HG03103 (cell line): ENCODE measurements at regions not wholly inside any gene's neighbourhood (a gene's known extent, or its start where the extent isn't known, plus 50 kb on each side); places are given as distances from the start of the nearest gene placed in this dataset.

ENCODE experiments used
- ATAC-seq: cut with Tn5 transposase; IDR thresholded peaks from one replicate; pipeline ENCODE4 v1.9.1; 2021; ENCODE audit warnings: low read depth; ENCODE audit not compliant: unreplicated experiment

- no peak for ATAC-seq
These were observed 187.9 kb upstream of the LYSMD4 start for GRCh38 chr15:99921101-99921500.

GRCh38 chr15:99918072-99918471 is 184.8 kb upstream of the LYSMD4 start:
- no peak for ATAC-seq

DNA sequence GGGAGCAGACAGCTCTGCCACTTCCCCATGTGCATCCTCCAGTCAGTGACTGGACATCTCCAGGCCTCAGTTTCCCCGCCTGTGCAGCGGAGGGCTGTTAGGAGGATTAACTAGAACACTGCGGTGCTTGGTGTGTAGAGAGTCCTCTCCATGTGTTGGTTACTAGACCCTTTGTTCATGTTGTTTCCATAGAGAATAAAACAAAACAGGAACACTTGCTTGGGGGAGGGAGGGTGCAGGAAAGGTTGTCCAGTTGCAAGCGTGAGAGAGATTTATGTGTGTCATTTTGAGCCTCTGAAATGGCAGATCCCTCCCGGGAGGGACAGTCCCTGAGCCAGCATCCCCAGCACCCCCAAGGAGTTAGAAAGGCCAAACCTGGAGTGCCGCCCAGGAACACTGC is 184.0 kb upstream of the LYSMD4 start:
- ATAC-seq: no peak

GRCh38 chr15:99916668-99917223 is 183.5 kb upstream of the LYSMD4 start:
- no peak for ATAC-seq

DNA sequence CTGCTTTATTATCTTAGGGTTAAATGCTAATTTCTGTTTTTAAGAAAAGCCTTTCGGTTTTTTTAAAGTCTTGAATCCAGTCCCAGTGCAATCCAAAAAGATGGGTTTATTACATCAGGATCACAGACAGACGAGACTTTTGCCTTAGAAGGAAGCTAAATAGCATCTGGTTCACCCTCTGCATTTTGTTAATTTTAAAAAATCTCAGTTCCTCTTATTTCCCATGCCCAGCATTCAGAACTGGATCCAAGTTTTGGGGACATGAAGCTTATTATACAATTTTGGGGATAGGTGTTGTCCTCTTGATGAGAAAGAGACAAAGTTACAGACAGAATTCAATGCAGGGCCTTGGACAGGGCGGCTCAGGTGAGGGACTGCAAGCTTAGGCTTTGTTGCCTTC is 181.5 kb upstream of the LYSMD4 start:
- no peak for ATAC-seq

- no peak for ATAC-seq
These were observed 178.6 kb upstream of the LYSMD4 start for GRCh38 chr15:99911816-99912215.

DNA sequence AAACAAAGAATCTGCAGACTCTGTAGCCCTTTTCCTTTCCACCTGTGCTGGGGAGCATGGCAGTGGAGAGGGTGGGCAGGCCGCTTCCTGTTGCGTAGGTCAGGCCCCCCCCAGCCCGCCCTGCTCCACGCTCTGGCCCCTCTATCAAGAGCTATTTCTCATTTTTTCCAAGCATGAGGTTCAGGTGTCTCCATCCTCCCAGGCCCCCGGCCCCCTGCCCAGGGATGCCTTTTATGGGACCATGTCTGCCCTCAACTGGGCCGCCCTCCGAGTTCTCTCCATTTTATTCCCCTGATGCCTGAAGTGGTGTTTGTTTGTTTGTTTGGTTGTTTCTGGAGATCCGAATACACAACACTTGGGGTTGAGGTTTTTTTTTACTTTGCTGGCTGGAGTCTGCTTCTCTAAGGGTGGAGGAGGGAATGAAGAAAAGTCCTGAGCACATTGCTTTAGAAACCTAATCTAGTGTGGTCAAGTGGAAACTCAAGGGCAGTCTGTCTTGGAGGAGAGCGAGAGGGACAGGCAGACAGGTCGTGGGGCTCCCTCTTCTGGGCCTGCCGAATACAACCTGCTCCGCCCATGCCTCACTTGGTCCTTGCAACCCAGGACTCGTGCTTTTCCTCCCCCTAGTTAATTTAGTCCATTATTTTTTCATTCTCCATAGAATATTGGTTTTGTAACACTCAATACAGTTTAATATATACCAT is 176.5 kb upstream of the LYSMD4 start:
- no peak for ATAC-seq

GRCh38 chr15:99907698-99908097 is 174.5 kb upstream of the LYSMD4 start:
- no peak for ATAC-seq

- ATAC-seq: no peak
These were observed 173.6 kb upstream of the LYSMD4 start for GRCh38 chr15:99906793-99907192.

- ATAC-seq: no peak
These were observed 173.1 kb upstream of the LYSMD4 start for GRCh38 chr15:99906311-99906710.

GRCh38 chr15:99902248-99902928 is 169.2 kb upstream of the LYSMD4 start:
- ATAC-seq: no peak

DNA sequence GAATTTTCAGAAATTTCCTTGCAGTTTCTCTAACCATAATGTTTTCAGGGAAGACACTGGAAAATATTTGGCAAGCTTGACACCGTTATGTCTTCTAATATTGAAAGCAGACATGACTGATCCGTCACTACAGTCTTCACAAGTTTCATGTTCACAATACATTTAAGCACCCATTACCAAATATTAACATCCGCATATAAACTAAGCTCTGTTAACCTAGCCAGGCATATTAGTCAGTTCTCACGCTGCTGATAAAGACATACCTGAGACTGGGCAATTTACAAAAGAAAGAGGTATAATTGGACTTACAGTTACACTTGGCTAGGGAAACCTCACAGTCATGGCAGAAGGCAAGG is 162.7 kb upstream of the LYSMD4 start:
- no peak for ATAC-seq

DNA sequence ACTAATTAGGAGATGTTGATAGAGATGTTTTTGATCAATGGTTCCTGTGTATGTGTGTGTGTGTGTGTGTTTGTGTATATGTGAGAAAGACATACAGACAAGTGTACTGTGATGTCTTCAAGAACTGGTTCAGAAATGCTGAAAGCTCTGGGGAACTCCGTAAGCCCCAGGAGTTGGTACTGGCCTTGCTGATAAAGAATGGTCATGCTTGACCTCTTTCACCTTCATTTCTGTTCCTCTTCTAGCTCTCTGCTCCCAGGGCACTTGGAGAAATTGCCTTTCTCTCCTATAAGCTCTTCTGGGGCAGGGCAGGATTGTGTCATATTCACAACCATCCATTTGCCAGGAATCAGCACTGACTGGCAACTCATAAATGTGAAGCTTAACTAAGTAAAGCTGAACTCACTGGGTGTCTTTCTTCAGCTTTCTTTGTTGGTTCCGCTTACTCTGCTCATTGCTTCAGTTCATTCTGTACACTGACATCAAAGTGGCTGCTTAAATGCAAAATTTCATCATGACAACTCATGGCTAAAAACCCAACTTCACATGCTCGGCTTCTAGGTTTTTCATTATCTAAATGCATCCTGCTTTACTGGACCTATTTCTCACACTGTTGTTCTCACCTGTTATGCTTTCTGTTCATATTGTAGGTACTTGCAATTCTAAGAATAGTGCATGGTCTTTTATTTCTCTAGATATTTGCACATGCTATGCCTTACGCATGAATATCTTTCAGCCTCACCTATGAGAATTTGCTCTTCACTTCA is 162.1 kb upstream of the LYSMD4 start:
- ATAC-seq: no peak

DNA sequence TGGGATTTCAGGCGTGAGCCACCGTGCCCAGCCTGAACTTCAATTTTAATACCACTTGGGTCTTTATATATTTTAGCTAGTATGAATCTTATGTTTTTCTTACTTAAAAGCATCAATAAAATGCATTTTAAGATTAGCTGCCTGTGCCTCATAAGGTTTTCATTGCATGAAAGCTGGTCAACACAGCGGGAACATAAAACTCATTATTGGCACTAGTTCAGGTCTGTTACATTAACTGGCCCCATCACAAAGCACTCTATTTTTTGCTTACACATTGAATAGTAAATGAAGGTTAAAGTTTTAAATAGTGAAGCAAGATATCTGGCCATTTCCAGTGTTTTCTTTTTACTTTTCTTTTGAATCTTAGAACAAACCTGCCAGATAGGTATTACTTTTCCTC is 145.6 kb upstream of the LYSMD4 start:
- ATAC-seq: no peak

DNA sequence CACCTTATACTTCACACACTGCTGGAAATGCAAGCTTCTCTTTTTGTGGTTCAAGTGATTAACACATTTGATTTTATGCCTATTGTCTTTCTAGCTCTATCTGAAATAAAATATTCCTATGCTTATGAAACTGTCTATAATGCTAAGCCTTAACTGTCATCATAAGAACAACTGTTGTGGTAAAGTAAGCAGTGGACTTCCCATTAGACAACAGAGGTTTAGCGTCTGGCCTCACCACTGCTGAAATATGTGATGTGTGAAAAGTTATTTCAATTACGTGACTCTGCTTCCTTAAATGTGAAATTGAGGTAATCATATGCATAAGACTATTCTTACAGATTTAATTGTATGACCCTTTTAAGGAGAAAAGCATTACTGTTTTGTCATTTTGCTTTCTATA is 140.2 kb upstream of the LYSMD4 start:
- ATAC-seq: no peak

GRCh38 chr15:99863550-99864198 is 130.4 kb upstream of the LYSMD4 start:
- ATAC-seq: no peak

DNA sequence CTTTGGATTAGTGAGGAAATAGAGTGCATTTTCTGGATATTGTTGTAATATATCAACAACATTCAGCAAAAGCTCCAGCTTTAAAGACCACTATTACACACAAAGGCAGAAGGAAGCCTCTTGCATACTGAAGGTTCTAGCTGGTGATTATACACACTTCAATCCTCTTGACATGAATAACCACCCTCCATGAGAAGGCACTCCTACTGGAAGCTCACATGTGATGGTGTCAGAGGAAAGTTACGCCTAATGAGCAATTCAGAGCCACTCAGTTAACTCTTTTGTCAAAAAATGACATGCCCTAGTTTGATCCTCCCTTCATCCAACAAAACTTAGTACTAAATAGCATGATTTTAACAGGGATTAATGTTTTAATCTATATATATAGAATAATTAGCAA is 124.6 kb upstream of the LYSMD4 start:
- no peak for ATAC-seq

- no peak for ATAC-seq
These were observed 117.3 kb upstream of the LYSMD4 start for GRCh38 chr15:99850517-99850916.

DNA sequence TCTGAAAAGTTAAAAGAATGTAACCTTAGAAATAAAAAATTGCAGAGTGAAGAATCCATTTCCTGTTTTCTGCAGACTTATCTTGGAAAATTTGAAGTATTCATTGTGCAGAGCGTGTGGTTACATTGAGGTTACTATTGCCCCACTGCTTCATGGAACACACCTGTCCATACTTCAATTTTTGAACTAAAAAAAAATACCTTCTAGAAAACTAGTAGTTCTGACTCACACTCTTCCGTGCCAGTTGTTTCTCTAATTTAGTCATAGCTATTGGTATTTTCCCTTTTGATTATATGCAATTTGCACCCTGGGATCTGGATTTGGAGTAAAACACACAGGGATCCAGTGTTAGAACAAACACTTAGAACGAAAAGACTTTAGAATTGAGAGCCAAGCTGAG is 111.8 kb upstream of the LYSMD4 start:
- peak; percentile 53 for ATAC-seq

DNA sequence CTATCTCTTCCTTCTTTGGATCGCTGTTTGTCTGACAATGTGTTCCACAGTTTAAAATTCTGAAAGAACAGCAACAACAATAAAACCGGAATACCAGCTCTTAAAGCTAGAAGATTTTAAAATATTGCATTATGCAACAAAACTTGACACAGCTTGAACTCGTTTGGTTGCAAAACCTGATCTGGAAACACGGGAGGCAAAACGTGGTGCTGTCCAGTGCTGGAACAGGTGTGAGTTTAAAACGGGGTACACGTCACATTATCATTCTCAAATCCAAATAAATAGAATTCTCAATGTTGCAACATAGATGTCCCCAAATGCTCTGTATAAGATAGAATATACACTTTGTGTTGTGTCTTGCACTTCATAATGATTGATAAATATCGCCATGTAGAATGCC is 110.9 kb upstream of the LYSMD4 start:
- no peak for ATAC-seq

GRCh38 chr15:99842071-99842470 is 108.8 kb upstream of the LYSMD4 start:
- no peak for ATAC-seq
